ENCODE measurements at regions not wholly inside any gene's neighbourhood (a gene's known extent, or its start where the extent isn't known, plus 50 kb on each side); places are given as distances from the start of the nearest gene placed in this dataset.

- Histone ChIP-seq H2AK5ac (ENCODE audit: insufficient read length, low read length) (no peak overlapping the region), H3K18ac (ENCODE audit: insufficient read length, low read depth, low read length) (no peak overlapping the region), H4K91ac (ENCODE audit: insufficient read length, low read depth, low read length) (no peak overlapping the region), H3K23ac (ENCODE audit: insufficient read length, low read depth, low read length) (no peak overlapping the region), H3K9ac (ENCODE audit: extremely low read depth, insufficient read length, low read length) (no peak overlapping the region), H3K79me1 (ENCODE audit: insufficient read depth, low read depth, low read length, poor library complexity, severe bottlenecking) (no peaks in the 10 kb centered on the region), H2BK12ac (ENCODE audit: insufficient read length, low read depth, low read length) (no peak overlapping the region), H3K27me3 (ENCODE audit: insufficient read depth, low read length) (no peaks in the 10 kb centered on the region), H3K56ac (ENCODE audit: insufficient read length, low read depth, low read length) (no peak overlapping the region), H3K4me2 (ENCODE audit: insufficient read depth, insufficient read length, low read length) (no peak overlapping the region), H3K23me2 (ENCODE audit: insufficient read length, low read depth, low read length, poor library complexity, severe bottlenecking) (no peaks in the 10 kb centered on the region), H4K5ac (ENCODE audit: insufficient read length, low read depth, low read length) (no peak overlapping the region), H3K14ac (ENCODE audit: insufficient read depth, low read length) (no peak overlapping the region), H2BK120ac (ENCODE audit: low read depth, low read length, poor library complexity, severe bottlenecking) (no peak overlapping the region), H3K9me3 (ENCODE audit: control insufficient read depth, low read depth, low read length) (no peaks in the 10 kb centered on the region), H4K20me1 (ENCODE audit: control insufficient read depth, insufficient read depth, insufficient read length) (no peaks in the 10 kb centered on the region), H3K4me1 (ENCODE audit: insufficient read depth, low read length) (no peaks in the 10 kb centered on the region; the same call in 1 of the 2 replicates), H4K8ac (replicated peaks; ENCODE audit: insufficient read length, low read depth, low read length) (no peak overlapping the region), H2BK15ac (ENCODE audit: low read depth, low read length) (no peak overlapping the region), H3K4ac (ENCODE audit: low read depth, low read length) (no peak overlapping the region), H2BK20ac (ENCODE audit: low read depth, low read length, poor library complexity, severe bottlenecking) (no peak overlapping the region), H2AFZ (ENCODE audit: low read length) (no peak overlapping the region), H2BK5ac (ENCODE audit: insufficient read length, low read length) (no peak overlapping the region), H3T11ph (ENCODE audit: low read length) (no peak overlapping the region), H3K27ac (ENCODE audit: insufficient read length, low read depth, low read length) (no peak overlapping the region), H3K79me2 (ENCODE audit: insufficient read depth, low read length) (no peaks in the 10 kb centered on the region)
- WGBS (ENCODE audit: extremely low coverage, insufficient read length, low lambda C conversion rate) = no CpG with 5 or more reads among the region's 2 CpGs
- TF ChIP-seq CTCF (conservative IDR thresholded peaks at IDR 0.05) = no peak
- H3K9me3 Mint-ChIP-seq = no peaks in the 10 kb centered on the region
- no peaks in the 10 kb centered on the region for H3K27me3 Mint-ChIP-seq (ENCODE audit: low read depth)
- no peaks in the 10 kb centered on the region for H3K36me3 Mint-ChIP-seq (ENCODE audit: insufficient read depth in 1 of 3, low read depth in 3 of 3)
- H3K27ac Mint-ChIP-seq = 0 out of 7 replicates have a peak overlapping the region, but pooled peaks of 1 of the 3 experiments have one; percentile 8
- peaks cover 4 to 6% of the 10 kb centered on the region in 2 experiments for H3K4me1 Mint-ChIP-seq
- no peak for DNase-seq
- H3K4me3 Mint-ChIP-seq = no peak overlapping the region
These were observed 60.0 kb upstream of the SERTAD2 start for GRCh38 chr2:64713686-64714085.

Measured in H9 (cell line).